ENCODE measurements at regions not wholly inside any gene's neighbourhood (a gene's known extent, or its start where the extent isn't known, plus 50 kb on each side); places are given as distances from the start of the nearest gene placed in this dataset.

- no peak for TF ChIP-seq CTCF (IDR thresholded peaks at IDR 0.05; ENCODE audit: poor library complexity, severe bottlenecking)
- no peak for TF ChIP-seq EZH2 (IDR thresholded peaks at IDR 0.05; ENCODE audit: borderline replicate concordance, insufficient read depth, low read length, poor library complexity, severe bottlenecking)
- TF ChIP-seq POLR2AphosphoS5 (IDR thresholded peaks at IDR 0.05), result no peak
- TF ChIP-seq SMC3 (conservative IDR thresholded peaks at IDR 0.05; ENCODE audit: poor library complexity), result no peak
- no peak for TF ChIP-seq REST (IDR thresholded peaks at IDR 0.05; ENCODE audit: borderline replicate concordance)
Observed at GRCh38 chr2:184369307-184369706, 229.0 kb upstream of the ZNF804A start.
